Caco-2 (cell line): ENCODE measurements at regions not wholly inside any gene's neighbourhood (a gene's known extent, or its start where the extent isn't known, plus 50 kb on each side); places are given as distances from the start of the nearest gene placed in this dataset.

ENCODE experiments used
- BruUV-seq: library from RNA; stranded (reverse); fragments of 400-500 nt; replicated peaks from 2 replicates; lab custom pipeline; 2021; lab: Mats Ljungman, UMichigan
- CTCF ChIA-PET: fragments of 300-600 bp; sonication (Branson Sonifier 250); formaldehyde crosslinking; loops from one replicate; lab custom pipeline; 2022; ENCODE audit warnings: antibody characterized with exemption; lab: Charles Lee
- POLR2A ChIA-PET: fragments of 300-600 bp; sonication (Branson Sonifier 250); formaldehyde crosslinking; loops from one replicate; lab custom pipeline; 2022; ENCODE audit warnings: antibody characterized with exemption; lab: Charles Lee
- DNase-seq, 2 experiments: peaks; one replicate each; pipeline versions ENCODE4 v3.0.0 to v3.0.0-alpha.2; 2020 to 2022
- H3K27me3 ChIP-seq: replicated peaks from 2 replicates; pipeline ENCODE4 v1.6.0; 2011; ENCODE audit warnings: low read length; ENCODE audit not compliant: control insufficient read depth, insufficient read depth
- H3K36me3 ChIP-seq: 2 replicates; pipeline ENCODE4 v1.5.1; 2011; ENCODE audit warnings: low read length; ENCODE audit not compliant: control insufficient read depth, insufficient read depth
- H3K4me1 ChIP-seq: fragments of 250-450 bp; sonication (Bioruptor Pico); 2 replicates; pipeline ENCODE4 v1.5.1; 2020; ENCODE audit warnings: mild to moderate bottlenecking
- H3K4me3 ChIP-seq: 2 replicates; pipeline ENCODE4 v1.5.1; 2011; ENCODE audit warnings: low read depth, mild to moderate bottlenecking, control low read depth, low read length
- H3K9me3 ChIP-seq: fragments of 250-450 bp; sonication (Bioruptor Pico); 2 replicates; pipeline ENCODE4 v1.5.1; 2020; ENCODE audit warnings: mild to moderate bottlenecking, moderate library complexity
- H3K27ac Mint-ChIP-seq: one replicate; pipeline ENCODE4 v1.8.0; 2022; ENCODE audit warnings: mixed read lengths; ENCODE audit not compliant: unreplicated experiment
- H3K27me3 Mint-ChIP-seq: one replicate; pipeline ENCODE4 v1.8.0; 2022; ENCODE audit warnings: mixed read lengths; ENCODE audit not compliant: insufficient read depth, unreplicated experiment
- H3K36me3 Mint-ChIP-seq: one replicate; pipeline ENCODE4 v1.8.0; 2022; ENCODE audit warnings: mild to moderate bottlenecking, mixed read lengths; ENCODE audit not compliant: insufficient read depth, unreplicated experiment
- H3K4me1 Mint-ChIP-seq: one replicate; pipeline ENCODE4 v1.8.0; 2022; ENCODE audit warnings: low read depth, mixed read lengths; ENCODE audit not compliant: unreplicated experiment
- H3K4me3 Mint-ChIP-seq: one replicate; pipeline ENCODE4 v1.8.0; 2022; ENCODE audit warnings: mild to moderate bottlenecking, moderate library complexity, mixed read lengths; ENCODE audit not compliant: unreplicated experiment
- H3K9me3 Mint-ChIP-seq: one replicate; pipeline ENCODE4 v1.8.0; 2022; ENCODE audit warnings: mixed read lengths; ENCODE audit not compliant: unreplicated experiment
- intact Hi-C: fragments of 100-400 bp; cut with micrococcal nuclease; formaldehyde crosslinking; loops from one replicate; pipeline ENCODE4 v1.10.0; 2022; ENCODE audit not compliant: unreplicated experiment
- TF ChIP-seq, protein P1 (sequence below), 2 experiments: fragments of 200-600 bp in 1 of 2; IDR thresholded peaks; 1 replicate in 1 of 2; 2 replicates in 1 of 2; pipeline versions ENCODE4 v1.5.1 to v1.8.0; 2011 to 2022; ENCODE audit warnings: antibody characterized with exemption in 1 of 2, control low read depth in 1 of 2, inconsistent platforms in 1 of 2, low read depth in 1 of 2, low read length in 1 of 2, mild to moderate bottlenecking in 1 of 2, moderate library complexity in 1 of 2; ENCODE audit not compliant: insufficient read depth in 1 of 2, severe bottlenecking in 1 of 2, unreplicated experiment in 1 of 2

DNA sequence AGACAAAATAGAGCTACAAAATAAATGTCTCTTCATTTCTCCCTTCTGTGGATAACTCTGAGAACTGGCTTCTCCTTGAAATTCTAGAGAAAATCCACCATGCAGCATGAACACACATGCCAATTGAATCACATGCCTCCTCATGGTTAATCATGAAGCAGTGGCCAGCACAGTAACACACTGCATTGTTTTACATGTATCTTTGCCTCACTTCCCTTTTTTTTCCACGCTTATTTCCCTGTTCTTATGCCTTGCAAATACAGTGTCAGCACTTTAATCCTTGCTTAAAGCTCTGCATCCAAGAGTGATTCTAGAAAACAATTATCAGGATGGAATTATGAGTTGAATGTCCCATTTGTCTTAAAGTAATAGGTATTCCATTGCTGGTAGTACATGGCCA is 50.3 kb upstream of the ZBTB7C start:
- DNase-seq, result no peak
- H3K36me3 ChIP-seq, result no peaks in the 10 kb centered on the region
- Mint-ChIP-seq H3K27ac (no peak overlapping the region), H3K27me3 (no peaks in the 10 kb centered on the region), H3K36me3 (no peaks in the 10 kb centered on the region), H3K4me1 (no peaks in the 10 kb centered on the region), H3K4me3 (no peak overlapping the region), H3K9me3 (no peaks in the 10 kb centered on the region)
- POLR2A ChIA-PET, result no interaction called here
- H3K4me3 ChIP-seq, result no peak overlapping the region
- H3K27me3 ChIP-seq, result no peaks in the 10 kb centered on the region
- H3K4me1 ChIP-seq, result no peaks in the 10 kb centered on the region
- CTCF ChIA-PET, result no interaction called here
- TF ChIP-seq, protein P1, sequence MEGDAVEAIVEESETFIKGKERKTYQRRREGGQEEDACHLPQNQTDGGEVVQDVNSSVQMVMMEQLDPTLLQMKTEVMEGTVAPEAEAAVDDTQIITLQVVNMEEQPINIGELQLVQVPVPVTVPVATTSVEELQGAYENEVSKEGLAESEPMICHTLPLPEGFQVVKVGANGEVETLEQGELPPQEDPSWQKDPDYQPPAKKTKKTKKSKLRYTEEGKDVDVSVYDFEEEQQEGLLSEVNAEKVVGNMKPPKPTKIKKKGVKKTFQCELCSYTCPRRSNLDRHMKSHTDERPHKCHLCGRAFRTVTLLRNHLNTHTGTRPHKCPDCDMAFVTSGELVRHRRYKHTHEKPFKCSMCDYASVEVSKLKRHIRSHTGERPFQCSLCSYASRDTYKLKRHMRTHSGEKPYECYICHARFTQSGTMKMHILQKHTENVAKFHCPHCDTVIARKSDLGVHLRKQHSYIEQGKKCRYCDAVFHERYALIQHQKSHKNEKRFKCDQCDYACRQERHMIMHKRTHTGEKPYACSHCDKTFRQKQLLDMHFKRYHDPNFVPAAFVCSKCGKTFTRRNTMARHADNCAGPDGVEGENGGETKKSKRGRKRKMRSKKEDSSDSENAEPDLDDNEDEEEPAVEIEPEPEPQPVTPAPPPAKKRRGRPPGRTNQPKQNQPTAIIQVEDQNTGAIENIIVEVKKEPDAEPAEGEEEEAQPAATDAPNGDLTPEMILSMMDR (IDR thresholded peaks at IDR 0.05; ENCODE audit: insufficient read depth in 1 of 2, low read depth in 1 of 2, low read length in 1 of 2, severe bottlenecking in 1 of 2, unreplicated experiment in 1 of 2), result no peak
- H3K9me3 ChIP-seq, result no peaks in the 10 kb centered on the region
- intact Hi-C loops, result no loop called here
- no TSS peak for BruUV-seq

DNA sequence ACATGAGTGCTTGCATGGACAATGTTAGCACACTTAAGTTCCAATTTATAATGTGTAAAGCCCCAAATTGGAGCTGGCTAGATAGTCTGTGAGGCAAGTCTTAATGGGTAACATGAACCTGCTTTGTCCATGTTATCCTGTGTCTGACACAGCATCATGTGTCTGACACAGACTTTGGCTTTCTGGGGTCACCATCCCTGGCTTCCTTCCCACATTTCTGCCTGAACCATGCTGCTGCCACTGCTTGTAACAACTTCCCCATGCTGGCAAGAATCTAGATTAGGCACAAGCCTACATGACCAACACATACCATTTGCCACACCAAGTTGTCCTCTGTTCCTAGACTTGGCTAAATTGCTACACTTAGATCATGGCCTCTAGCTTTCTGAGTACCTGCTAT is 49.8 kb upstream of the ZBTB7C start:
- TF ChIP-seq, protein P1 (IDR thresholded peaks at IDR 0.05; ENCODE audit: insufficient read depth in 1 of 2, low read depth in 1 of 2, low read length in 1 of 2, severe bottlenecking in 1 of 2, unreplicated experiment in 1 of 2), result no peak
- H3K4me3 ChIP-seq, result no peak overlapping the region
- ChIA-PET CTCF (no interaction called here), POLR2A (no interaction called here)
- Mint-ChIP-seq H3K4me1 (no peaks in the 10 kb centered on the region), H3K9me3 (no peaks in the 10 kb centered on the region), H3K36me3 (no peaks in the 10 kb centered on the region), H3K27ac (no peak overlapping the region), H3K27me3 (no peaks in the 10 kb centered on the region), H3K4me3 (no peak overlapping the region)
- no peaks in the 10 kb centered on the region for H3K27me3 ChIP-seq
- no peaks in the 10 kb centered on the region for H3K4me1 ChIP-seq
- BruUV-seq, result no TSS peak
- no peak for DNase-seq
- H3K9me3 ChIP-seq, result no peaks in the 10 kb centered on the region
- intact Hi-C loops, result no loop called here
- H3K36me3 ChIP-seq, result no peaks in the 10 kb centered on the region
